Activated CD8-positive, alpha-beta T cell treated with anti-CD3 and anti-CD28 coated beads for 36 hours (primary cell): ENCODE measurements at regions not wholly inside any gene's neighbourhood (a gene's known extent, or its start where the extent isn't known, plus 50 kb on each side); places are given as distances from the start of the nearest gene placed in this dataset.

Source experiments
- ATAC-seq: fragments of 200-7000 bp; cut with Tn5 transposase; one replicate; pipeline ENCODE4 v1.10.0; 2021; ENCODE audit warnings: mild to moderate bottlenecking, moderate library complexity
- CTCF ChIA-PET: fragments of 350-600 bp; sonication (Branson Sonifier 250); formaldehyde crosslinking; loops from one replicate; lab custom pipeline; 2021; ENCODE audit warnings: antibody characterized with exemption; lab: Charles Lee
- POLR2A ChIA-PET: fragments of 350-600 bp; sonication (Branson Sonifier 250); formaldehyde crosslinking; loops from one replicate; lab custom pipeline; 2021; ENCODE audit warnings: antibody characterized with exemption; lab: Charles Lee
- DNase-seq: peaks from one replicate; pipeline ENCODE4 v3.0.0-alpha.2; 2020
- H3K27ac Mint-ChIP-seq: one replicate; pipeline ENCODE4 v1.8.0; 2021; ENCODE audit warnings: mild to moderate bottlenecking, mixed read lengths
- H3K27me3 Mint-ChIP-seq: one replicate; pipeline ENCODE4 v1.8.0; 2021; ENCODE audit warnings: mixed read lengths
- H3K36me3 Mint-ChIP-seq: one replicate; pipeline ENCODE4 v1.8.0; 2021; ENCODE audit warnings: low read depth, mixed read lengths
- H3K4me1 Mint-ChIP-seq: one replicate; pipeline ENCODE4 v1.8.0; 2021; ENCODE audit warnings: low read depth, mixed read lengths
- H3K4me3 Mint-ChIP-seq: one replicate; pipeline ENCODE4 v1.8.0; 2021; ENCODE audit warnings: mild to moderate bottlenecking, moderate library complexity, mixed read lengths
- H3K9me3 Mint-ChIP-seq: one replicate; pipeline ENCODE4 v1.8.0; 2021; ENCODE audit warnings: mixed read lengths
- intact Hi-C: fragments of 100-400 bp; cut with micrococcal nuclease; formaldehyde crosslinking; loops from one replicate; pipeline ENCODE4 v1.10.0; 2022
- TF ChIP-seq, protein P1 (sequence below): fragments of 200-600 bp; IDR thresholded peaks from one replicate; pipeline ENCODE4 v1.8.0; 2022; ENCODE audit warnings: antibody characterized with exemption, mild to moderate bottlenecking

DNA sequence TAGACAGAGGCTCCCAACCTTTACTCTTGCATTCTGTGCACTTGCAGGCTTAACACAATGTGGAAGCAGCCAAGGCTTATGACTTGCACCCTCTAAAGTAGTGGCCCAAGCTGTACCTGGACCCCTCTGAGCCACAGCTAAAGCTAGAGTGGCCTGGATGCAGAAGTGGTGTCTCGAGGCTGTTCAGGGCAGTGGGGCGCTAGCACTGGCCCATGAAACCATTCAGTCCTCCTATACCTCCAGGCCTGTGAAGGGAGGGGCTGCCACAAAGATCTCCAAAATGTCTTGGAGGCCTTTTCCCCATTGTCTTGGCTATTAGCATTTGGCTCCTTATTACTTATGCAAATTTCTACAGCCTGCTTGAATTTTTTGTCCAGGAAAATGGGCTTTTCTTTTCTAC lies 207.7 kb downstream of the OSR1 start:
- H3K27ac Mint-ChIP-seq, result no peak overlapping the region
- DNase-seq (no peak), ATAC-seq (no peak)
- intact Hi-C loops, result no loop called here
- ChIA-PET CTCF (no interaction called here), POLR2A (no interaction called here)
- peaks cover 2% of the 10 kb centered on the region for H3K27me3 Mint-ChIP-seq
- H3K4me1 Mint-ChIP-seq, result no peaks in the 10 kb centered on the region
- TF ChIP-seq, protein P1, sequence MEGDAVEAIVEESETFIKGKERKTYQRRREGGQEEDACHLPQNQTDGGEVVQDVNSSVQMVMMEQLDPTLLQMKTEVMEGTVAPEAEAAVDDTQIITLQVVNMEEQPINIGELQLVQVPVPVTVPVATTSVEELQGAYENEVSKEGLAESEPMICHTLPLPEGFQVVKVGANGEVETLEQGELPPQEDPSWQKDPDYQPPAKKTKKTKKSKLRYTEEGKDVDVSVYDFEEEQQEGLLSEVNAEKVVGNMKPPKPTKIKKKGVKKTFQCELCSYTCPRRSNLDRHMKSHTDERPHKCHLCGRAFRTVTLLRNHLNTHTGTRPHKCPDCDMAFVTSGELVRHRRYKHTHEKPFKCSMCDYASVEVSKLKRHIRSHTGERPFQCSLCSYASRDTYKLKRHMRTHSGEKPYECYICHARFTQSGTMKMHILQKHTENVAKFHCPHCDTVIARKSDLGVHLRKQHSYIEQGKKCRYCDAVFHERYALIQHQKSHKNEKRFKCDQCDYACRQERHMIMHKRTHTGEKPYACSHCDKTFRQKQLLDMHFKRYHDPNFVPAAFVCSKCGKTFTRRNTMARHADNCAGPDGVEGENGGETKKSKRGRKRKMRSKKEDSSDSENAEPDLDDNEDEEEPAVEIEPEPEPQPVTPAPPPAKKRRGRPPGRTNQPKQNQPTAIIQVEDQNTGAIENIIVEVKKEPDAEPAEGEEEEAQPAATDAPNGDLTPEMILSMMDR, result no peak
- no peak overlapping the region for H3K4me3 Mint-ChIP-seq
- H3K9me3 Mint-ChIP-seq, result peaks cover 22% of the 10 kb centered on the region
- no peaks in the 10 kb centered on the region for H3K36me3 Mint-ChIP-seq

DNA sequence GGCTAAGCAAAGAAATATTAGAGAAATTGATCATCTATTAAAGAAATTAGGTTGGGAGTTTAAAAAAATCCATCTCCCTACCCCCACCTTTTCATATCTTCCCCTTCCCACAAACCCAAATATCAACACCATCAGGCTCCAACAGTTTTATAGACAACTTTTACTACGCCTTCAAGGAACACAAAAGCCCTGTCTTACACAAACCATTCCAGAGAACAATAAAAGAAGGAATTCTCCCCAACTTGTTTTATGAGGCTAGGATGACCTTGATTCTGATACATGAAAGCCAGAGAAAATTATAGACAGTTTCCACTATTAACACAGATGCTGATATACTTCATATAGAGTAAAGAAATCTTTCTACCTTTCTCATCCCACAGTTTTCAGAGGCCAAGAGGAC lies 211.6 kb downstream of the OSR1 start:
- intact Hi-C loops, result no loop called here
- no peak overlapping the region for H3K4me3 Mint-ChIP-seq
- H3K36me3 Mint-ChIP-seq, result no peaks in the 10 kb centered on the region
- peaks cover 3% of the 10 kb centered on the region for H3K27me3 Mint-ChIP-seq
- ATAC-seq (no peak), DNase-seq (no peak)
- H3K4me1 Mint-ChIP-seq, result no peaks in the 10 kb centered on the region
- no peak overlapping the region for H3K27ac Mint-ChIP-seq
- CTCF ChIA-PET, result no interaction called here
- TF ChIP-seq, protein P1, result no peak
- POLR2A ChIA-PET, result no interaction called here
- H3K9me3 Mint-ChIP-seq, result peaks cover 16% of the 10 kb centered on the region

DNA sequence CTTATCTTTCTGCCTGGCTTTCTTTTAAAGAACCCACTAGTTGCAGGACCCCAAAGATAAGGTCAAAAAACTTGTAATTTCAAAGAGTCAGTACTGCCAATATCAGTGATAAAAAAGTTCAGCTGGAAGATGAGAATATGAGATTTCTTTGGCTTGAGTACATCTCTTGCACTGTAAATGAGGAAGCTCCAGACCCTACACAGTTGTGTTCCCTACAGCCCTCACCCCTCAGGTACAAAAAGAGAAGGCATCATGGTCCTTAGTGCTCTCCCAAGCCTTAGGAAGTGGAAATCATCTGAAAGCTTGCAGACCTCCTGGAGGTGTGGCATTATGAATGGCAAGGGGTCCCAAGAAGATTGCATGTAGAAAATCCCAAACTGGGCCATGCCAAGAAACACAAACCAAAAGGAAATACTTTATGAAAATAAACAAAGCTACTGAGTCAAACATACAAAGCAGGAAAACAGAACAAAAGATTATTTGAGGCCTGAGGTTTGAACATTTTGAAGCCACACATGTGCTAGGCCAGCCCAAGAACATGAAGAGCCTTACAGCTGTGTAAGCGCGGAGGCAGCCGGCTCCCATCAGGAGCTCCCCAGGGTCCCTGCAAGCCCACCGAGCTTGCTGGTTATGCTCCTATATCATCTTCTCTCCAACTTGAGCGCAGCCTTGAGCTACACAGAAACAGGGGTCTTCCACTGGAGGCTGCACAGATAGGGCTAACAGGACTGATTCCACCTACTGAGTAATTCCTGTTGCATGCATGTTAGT lies 217.0 kb downstream of the OSR1 start:
- no peak overlapping the region for H3K4me3 Mint-ChIP-seq
- no peak for ATAC-seq
- peaks cover 1% of the 10 kb centered on the region for H3K27me3 Mint-ChIP-seq
- TF ChIP-seq, protein P1, result no peak
- ChIA-PET CTCF (no interaction called here), POLR2A (no interaction called here)
- H3K36me3 Mint-ChIP-seq, result no peaks in the 10 kb centered on the region
- no peaks in the 10 kb centered on the region for H3K9me3 Mint-ChIP-seq
- no peak for DNase-seq
- H3K4me1 Mint-ChIP-seq, result no peaks in the 10 kb centered on the region
- no peak overlapping the region for H3K27ac Mint-ChIP-seq
- intact Hi-C loops, result no loop called here

DNA sequence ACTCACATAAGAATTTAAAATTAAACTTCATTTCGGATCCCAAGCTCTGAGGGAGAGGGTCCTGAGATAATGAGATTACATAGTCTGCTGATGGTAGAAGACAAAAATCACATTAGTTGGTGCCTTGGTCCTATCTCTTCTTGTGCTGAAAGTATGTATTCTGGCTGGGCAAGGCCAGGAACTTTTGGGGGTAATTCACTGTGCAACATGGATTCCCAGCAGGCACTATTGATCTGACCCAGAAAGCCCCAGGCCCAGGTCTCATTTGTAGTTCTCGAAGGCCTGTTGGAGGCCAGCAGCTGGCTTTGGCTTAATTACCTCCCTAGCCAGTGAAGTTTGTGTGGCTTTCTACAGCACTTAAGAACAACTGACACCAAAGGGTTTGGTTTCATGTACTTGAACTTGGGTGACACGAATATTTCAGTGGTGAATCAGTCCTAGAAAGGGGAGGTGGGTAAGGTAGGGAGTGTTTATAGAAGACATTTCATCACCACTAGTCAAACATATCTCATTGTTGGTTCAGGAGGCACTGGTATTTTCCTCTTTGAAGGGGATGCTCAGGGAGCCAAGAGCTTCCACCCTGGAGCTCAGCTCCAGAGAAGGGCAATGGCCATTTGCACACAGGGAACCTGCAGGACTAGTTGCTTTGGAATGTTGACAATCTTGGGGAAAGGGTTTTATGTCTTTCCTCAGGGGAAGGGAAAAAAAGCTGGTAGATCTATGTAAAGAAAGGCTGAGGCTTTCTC lies 217.8 kb downstream of the OSR1 start:
- ATAC-seq (no peak), DNase-seq (no peak)
- intact Hi-C loops, result no loop called here
- TF ChIP-seq, protein P1, result no peak
- Mint-ChIP-seq H3K4me1 (no peaks in the 10 kb centered on the region), H3K36me3 (no peaks in the 10 kb centered on the region), H3K9me3 (no peaks in the 10 kb centered on the region), H3K27me3 (peaks cover 1% of the 10 kb centered on the region), H3K4me3 (no peak overlapping the region), H3K27ac (no peak overlapping the region)
- ChIA-PET POLR2A (no interaction called here), CTCF (no interaction called here)

DNA sequence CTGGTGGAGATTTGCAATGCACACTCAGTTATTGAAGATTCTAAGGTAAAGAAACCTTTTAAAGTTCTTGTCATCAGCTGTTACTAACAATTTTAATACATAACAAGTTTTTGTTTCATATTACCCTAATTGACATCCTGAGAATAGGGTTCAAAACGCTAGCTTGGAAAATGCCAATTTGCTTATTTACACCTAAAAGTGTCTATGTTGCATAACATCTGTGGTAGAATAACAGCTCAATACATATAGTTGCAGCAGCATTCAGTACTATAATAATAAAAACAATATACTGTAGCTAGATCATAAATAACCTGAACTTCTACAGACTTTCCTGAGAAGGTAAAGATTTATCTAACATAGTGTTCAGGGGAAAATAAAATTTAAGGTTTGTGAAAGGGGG lies 219.0 kb downstream of the OSR1 start:
- Mint-ChIP-seq H3K27ac (no peak overlapping the region), H3K36me3 (no peaks in the 10 kb centered on the region), H3K9me3 (no peaks in the 10 kb centered on the region), H3K27me3 (peaks cover 1% of the 10 kb centered on the region), H3K4me1 (no peaks in the 10 kb centered on the region), H3K4me3 (no peak overlapping the region)
- CTCF ChIA-PET, result interaction anchor here (1.2 kb wide), 2 partner anchors 8 to 15 kb away, joined by 3 read pairs; no protein-coding TSS in a partner anchor
- TF ChIP-seq, protein P1, result no peak
- ATAC-seq (no peak), DNase-seq (no peak)
- POLR2A ChIA-PET, result no interaction called here
- intact Hi-C loops, result no loop called here
